ENCODE measurements at regions not wholly inside any gene's neighbourhood (a gene's known extent, or its start where the extent isn't known, plus 50 kb on each side); places are given as distances from the start of the nearest gene placed in this dataset.

DNA sequence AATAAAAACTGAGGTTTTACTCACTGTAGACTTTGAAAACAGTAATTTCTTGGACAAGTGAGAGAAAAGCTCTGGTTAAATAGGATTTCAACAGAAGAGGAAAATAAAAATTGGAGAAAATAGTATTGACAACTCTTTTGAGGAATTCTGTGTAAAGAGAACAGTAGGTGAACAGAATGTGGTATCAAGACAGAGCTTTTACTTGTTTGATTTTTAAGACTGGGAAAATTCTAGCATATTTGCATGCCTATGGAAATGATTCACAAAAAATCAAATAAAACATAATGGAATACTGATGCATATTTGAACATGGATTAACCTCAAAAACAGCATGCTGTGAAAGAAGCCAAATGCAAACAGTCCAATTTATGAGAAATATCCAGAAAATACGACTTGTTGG, 504.6 kb downstream of the KCTD8 start (continued):
- TF ChIP-seq, protein P1, sequence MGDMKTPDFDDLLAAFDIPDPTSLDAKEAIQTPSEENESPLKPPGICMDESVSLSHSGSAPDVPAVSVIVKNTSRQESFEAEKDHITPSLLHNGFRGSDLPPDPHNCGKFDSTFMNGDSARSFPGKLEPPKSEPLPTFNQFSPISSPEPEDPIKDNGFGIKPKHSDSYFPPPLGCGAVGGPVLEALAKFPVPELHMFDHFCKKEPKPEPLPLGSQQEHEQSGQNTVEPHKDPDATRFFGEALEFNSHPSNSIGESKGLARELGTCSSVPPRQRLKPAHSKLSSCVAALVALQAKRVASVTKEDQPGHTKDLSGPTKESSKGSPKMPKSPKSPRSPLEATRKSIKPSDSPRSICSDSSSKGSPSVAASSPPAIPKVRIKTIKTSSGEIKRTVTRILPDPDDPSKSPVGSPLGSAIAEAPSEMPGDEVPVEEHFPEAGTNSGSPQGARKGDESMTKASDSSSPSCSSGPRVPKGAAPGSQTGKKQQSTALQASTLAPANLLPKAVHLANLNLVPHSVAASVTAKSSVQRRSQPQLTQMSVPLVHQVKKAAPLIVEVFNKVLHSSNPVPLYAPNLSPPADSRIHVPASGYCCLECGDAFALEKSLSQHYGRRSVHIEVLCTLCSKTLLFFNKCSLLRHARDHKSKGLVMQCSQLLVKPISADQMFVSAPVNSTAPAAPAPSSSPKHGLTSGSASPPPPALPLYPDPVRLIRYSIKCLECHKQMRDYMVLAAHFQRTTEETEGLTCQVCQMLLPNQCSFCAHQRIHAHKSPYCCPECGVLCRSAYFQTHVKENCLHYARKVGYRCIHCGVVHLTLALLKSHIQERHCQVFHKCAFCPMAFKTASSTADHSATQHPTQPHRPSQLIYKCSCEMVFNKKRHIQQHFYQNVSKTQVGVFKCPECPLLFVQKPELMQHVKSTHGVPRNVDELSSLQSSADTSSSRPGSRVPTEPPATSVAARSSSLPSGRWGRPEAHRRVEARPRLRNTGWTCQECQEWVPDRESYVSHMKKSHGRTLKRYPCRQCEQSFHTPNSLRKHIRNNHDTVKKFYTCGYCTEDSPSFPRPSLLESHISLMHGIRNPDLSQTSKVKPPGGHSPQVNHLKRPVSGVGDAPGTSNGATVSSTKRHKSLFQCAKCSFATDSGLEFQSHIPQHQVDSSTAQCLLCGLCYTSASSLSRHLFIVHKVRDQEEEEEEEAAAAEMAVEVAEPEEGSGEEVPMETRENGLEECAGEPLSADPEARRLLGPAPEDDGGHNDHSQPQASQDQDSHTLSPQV (IDR thresholded peaks at IDR 0.05): no peak
- TF ChIP-seq YBX1 (IDR thresholded peaks at IDR 0.05) (no peak), STAT1 (conservative IDR thresholded peaks at IDR 0.05) (no peak), SPI1 (IDR thresholded peaks at IDR 0.05; ENCODE audit: borderline replicate concordance, insufficient read depth, low read depth, low read length) (no peak), SMAD5 (IDR thresholded peaks at IDR 0.05; ENCODE audit: low read depth) (no peak), POLR2A (IDR thresholded peaks at IDR 0.05; ENCODE audit: low read depth, low read length) (no peak), POLR2AphosphoS5 (IDR thresholded peaks at IDR 0.05; ENCODE audit: low read length) (no peak), ZNF384 (IDR thresholded peaks at IDR 0.05; ENCODE audit: borderline replicate concordance, low read depth, low read length) (no peak), HCFC1 (IDR thresholded peaks at IDR 0.05; ENCODE audit: low read length) (no peak), MXI1 (IDR thresholded peaks at IDR 0.05; ENCODE audit: low read depth, low read length) (no peak)
- TF ChIP-seq, protein P2, sequence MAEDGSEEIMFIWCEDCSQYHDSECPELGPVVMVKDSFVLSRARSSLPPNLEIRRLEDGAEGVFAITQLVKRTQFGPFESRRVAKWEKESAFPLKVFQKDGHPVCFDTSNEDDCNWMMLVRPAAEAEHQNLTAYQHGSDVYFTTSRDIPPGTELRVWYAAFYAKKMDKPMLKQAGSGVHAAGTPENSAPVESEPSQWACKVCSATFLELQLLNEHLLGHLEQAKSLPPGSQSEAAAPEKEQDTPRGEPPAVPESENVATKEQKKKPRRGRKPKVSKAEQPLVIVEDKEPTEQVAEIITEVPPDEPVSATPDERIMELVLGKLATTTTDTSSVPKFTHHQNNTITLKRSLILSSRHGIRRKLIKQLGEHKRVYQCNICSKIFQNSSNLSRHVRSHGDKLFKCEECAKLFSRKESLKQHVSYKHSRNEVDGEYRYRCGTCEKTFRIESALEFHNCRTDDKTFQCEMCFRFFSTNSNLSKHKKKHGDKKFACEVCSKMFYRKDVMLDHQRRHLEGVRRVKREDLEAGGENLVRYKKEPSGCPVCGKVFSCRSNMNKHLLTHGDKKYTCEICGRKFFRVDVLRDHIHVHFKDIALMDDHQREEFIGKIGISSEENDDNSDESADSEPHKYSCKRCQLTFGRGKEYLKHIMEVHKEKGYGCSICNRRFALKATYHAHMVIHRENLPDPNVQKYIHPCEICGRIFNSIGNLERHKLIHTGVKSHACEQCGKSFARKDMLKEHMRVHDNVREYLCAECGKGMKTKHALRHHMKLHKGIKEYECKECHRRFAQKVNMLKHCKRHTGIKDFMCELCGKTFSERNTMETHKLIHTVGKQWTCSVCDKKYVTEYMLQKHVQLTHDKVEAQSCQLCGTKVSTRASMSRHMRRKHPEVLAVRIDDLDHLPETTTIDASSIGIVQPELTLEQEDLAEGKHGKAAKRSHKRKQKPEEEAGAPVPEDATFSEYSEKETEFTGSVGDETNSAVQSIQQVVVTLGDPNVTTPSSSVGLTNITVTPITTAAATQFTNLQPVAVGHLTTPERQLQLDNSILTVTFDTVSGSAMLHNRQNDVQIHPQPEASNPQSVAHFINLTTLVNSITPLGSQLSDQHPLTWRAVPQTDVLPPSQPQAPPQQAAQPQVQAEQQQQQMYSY (CRISPR knock-in tag; IDR thresholded peaks at IDR 0.05): no peak
- TF ChIP-seq, protein P3, sequence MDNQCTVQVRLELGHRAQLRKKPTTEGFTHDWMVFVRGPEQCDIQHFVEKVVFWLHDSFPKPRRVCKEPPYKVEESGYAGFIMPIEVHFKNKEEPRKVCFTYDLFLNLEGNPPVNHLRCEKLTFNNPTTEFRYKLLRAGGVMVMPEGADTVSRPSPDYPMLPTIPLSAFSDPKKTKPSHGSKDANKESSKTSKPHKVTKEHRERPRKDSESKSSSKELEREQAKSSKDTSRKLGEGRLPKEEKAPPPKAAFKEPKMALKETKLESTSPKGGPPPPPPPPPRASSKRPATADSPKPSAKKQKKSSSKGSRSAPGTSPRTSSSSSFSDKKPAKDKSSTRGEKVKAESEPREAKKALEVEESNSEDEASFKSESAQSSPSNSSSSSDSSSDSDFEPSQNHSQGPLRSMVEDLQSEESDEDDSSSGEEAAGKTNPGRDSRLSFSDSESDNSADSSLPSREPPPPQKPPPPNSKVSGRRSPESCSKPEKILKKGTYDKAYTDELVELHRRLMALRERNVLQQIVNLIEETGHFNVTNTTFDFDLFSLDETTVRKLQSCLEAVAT (IDR thresholded peaks at IDR 0.05): no peak
- TF ChIP-seq, protein P4, sequence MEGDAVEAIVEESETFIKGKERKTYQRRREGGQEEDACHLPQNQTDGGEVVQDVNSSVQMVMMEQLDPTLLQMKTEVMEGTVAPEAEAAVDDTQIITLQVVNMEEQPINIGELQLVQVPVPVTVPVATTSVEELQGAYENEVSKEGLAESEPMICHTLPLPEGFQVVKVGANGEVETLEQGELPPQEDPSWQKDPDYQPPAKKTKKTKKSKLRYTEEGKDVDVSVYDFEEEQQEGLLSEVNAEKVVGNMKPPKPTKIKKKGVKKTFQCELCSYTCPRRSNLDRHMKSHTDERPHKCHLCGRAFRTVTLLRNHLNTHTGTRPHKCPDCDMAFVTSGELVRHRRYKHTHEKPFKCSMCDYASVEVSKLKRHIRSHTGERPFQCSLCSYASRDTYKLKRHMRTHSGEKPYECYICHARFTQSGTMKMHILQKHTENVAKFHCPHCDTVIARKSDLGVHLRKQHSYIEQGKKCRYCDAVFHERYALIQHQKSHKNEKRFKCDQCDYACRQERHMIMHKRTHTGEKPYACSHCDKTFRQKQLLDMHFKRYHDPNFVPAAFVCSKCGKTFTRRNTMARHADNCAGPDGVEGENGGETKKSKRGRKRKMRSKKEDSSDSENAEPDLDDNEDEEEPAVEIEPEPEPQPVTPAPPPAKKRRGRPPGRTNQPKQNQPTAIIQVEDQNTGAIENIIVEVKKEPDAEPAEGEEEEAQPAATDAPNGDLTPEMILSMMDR (IDR thresholded peaks at IDR 0.05 in 2 of 3, conservative IDR thresholded peaks at IDR 0.05 in 1 of 3; ENCODE audit: control insufficient read depth in 2 of 3, extremely low read depth in 1 of 3, insufficient read depth in 1 of 3, low read depth in 3 of 3, low read length in 3 of 3): no peak
- TF ChIP-seq, protein P5, sequence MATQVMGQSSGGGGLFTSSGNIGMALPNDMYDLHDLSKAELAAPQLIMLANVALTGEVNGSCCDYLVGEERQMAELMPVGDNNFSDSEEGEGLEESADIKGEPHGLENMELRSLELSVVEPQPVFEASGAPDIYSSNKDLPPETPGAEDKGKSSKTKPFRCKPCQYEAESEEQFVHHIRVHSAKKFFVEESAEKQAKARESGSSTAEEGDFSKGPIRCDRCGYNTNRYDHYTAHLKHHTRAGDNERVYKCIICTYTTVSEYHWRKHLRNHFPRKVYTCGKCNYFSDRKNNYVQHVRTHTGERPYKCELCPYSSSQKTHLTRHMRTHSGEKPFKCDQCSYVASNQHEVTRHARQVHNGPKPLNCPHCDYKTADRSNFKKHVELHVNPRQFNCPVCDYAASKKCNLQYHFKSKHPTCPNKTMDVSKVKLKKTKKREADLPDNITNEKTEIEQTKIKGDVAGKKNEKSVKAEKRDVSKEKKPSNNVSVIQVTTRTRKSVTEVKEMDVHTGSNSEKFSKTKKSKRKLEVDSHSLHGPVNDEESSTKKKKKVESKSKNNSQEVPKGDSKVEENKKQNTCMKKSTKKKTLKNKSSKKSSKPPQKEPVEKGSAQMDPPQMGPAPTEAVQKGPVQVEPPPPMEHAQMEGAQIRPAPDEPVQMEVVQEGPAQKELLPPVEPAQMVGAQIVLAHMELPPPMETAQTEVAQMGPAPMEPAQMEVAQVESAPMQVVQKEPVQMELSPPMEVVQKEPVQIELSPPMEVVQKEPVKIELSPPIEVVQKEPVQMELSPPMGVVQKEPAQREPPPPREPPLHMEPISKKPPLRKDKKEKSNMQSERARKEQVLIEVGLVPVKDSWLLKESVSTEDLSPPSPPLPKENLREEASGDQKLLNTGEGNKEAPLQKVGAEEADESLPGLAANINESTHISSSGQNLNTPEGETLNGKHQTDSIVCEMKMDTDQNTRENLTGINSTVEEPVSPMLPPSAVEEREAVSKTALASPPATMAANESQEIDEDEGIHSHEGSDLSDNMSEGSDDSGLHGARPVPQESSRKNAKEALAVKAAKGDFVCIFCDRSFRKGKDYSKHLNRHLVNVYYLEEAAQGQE (IDR thresholded peaks at IDR 0.05; ENCODE audit: low read depth, low read length): no peak

Measured in GM12878 (cell line).